ENCODE measurements at regions not wholly inside any gene's neighbourhood (a gene's known extent, or its start where the extent isn't known, plus 50 kb on each side); places are given as distances from the start of the nearest gene placed in this dataset.

- peaks cover 4% of the 10 kb centered on the region for H3K27me3 Mint-ChIP-seq (ENCODE audit: insufficient read depth, low read depth, poor library complexity)
- peaks cover 16% of the 10 kb centered on the region for H3K36me3 Mint-ChIP-seq (ENCODE audit: low read depth)
- ATAC-seq (no peak), DNase-seq (ENCODE audit: low spot score) (no peak)
- H3K27ac Mint-ChIP-seq = no peak overlapping the region
- no peaks in the 10 kb centered on the region for H3K4me1 ChIP-seq (ENCODE audit: insufficient read depth)
- H3K4me2 ChIP-seq = no peak overlapping the region
- H3K9me2 ChIP-seq (ENCODE audit: insufficient read depth) = peaks cover 12% of the 10 kb centered on the region; the same call in 1 of the 2 replicates
- H3K79me2 ChIP-seq (replicated peaks; ENCODE audit: insufficient read depth) = no peaks in the 10 kb centered on the region
- no peak overlapping the region for H3K4me3 ChIP-seq
- H3K9me3 Mint-ChIP-seq = peaks cover 18% of the 10 kb centered on the region
- H3K36me3 ChIP-seq (ENCODE audit: insufficient read depth) = peaks cover 10% of the 10 kb centered on the region; the same call in 1 of the 2 replicates
- H2AFZ ChIP-seq = no peak overlapping the region
- H3K27ac ChIP-seq (ENCODE audit: low read depth) = no peak overlapping the region
- H3K27me3 ChIP-seq (ENCODE audit: insufficient read depth) = no peaks in the 10 kb centered on the region
- H3K4me3 Mint-ChIP-seq = no peak overlapping the region
- no peak for TF ChIP-seq STAT1 (IDR thresholded peaks at IDR 0.05; ENCODE audit: unreplicated experiment)
- TF ChIP-seq, protein P1, sequence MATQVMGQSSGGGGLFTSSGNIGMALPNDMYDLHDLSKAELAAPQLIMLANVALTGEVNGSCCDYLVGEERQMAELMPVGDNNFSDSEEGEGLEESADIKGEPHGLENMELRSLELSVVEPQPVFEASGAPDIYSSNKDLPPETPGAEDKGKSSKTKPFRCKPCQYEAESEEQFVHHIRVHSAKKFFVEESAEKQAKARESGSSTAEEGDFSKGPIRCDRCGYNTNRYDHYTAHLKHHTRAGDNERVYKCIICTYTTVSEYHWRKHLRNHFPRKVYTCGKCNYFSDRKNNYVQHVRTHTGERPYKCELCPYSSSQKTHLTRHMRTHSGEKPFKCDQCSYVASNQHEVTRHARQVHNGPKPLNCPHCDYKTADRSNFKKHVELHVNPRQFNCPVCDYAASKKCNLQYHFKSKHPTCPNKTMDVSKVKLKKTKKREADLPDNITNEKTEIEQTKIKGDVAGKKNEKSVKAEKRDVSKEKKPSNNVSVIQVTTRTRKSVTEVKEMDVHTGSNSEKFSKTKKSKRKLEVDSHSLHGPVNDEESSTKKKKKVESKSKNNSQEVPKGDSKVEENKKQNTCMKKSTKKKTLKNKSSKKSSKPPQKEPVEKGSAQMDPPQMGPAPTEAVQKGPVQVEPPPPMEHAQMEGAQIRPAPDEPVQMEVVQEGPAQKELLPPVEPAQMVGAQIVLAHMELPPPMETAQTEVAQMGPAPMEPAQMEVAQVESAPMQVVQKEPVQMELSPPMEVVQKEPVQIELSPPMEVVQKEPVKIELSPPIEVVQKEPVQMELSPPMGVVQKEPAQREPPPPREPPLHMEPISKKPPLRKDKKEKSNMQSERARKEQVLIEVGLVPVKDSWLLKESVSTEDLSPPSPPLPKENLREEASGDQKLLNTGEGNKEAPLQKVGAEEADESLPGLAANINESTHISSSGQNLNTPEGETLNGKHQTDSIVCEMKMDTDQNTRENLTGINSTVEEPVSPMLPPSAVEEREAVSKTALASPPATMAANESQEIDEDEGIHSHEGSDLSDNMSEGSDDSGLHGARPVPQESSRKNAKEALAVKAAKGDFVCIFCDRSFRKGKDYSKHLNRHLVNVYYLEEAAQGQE (IDR thresholded peaks at IDR 0.05; ENCODE audit: unreplicated experiment) = no peak
- TF ChIP-seq JUNB (IDR thresholded peaks at IDR 0.05; ENCODE audit: unreplicated experiment) = no peak
- no peaks in the 10 kb centered on the region for H3F3A ChIP-seq (replicated peaks; ENCODE audit: low read depth)
- no peaks in the 10 kb centered on the region for H4K20me1 ChIP-seq (replicated peaks; ENCODE audit: insufficient read depth)
- no peaks in the 10 kb centered on the region for H3K4me1 Mint-ChIP-seq
Observed at GRCh38 chr6:156336733-156337132, 440.4 kb upstream of the ARID1B start.

- Histone ChIP-seq H3K27me3 (ENCODE audit: insufficient read depth) (no peaks in the 10 kb centered on the region), H3K27ac (ENCODE audit: low read depth) (no peak overlapping the region), H3K36me3 (ENCODE audit: insufficient read depth) (peaks cover 13% of the 10 kb centered on the region), H4K20me1 (replicated peaks; ENCODE audit: insufficient read depth) (no peaks in the 10 kb centered on the region), H3K9me2 (ENCODE audit: insufficient read depth) (peaks cover 12% of the 10 kb centered on the region; the same call in 1 of the 2 replicates), H3K4me3 (no peak overlapping the region), H3K4me1 (ENCODE audit: insufficient read depth) (no peaks in the 10 kb centered on the region), H3K79me2 (replicated peaks; ENCODE audit: insufficient read depth) (no peaks in the 10 kb centered on the region), H2AFZ (no peak overlapping the region), H3F3A (replicated peaks; ENCODE audit: low read depth) (no peaks in the 10 kb centered on the region), H3K4me2 (no peak overlapping the region)
- Mint-ChIP-seq H3K4me1 (no peaks in the 10 kb centered on the region), H3K9me3 (peaks cover 24% of the 10 kb centered on the region), H3K27me3 (ENCODE audit: insufficient read depth, low read depth, poor library complexity) (peaks cover 4% of the 10 kb centered on the region), H3K36me3 (ENCODE audit: low read depth) (peaks cover 22% of the 10 kb centered on the region), H3K4me3 (no peak overlapping the region), H3K27ac (no peak overlapping the region)
- ATAC-seq (no peak; the same call in 2 of the 3 replicates), DNase-seq (ENCODE audit: low spot score) (no peak)
- TF ChIP-seq ZNF462 (CRISPR knock-in tag; IDR thresholded peaks at IDR 0.05) (no peak), EZH2phosphoT487 (IDR thresholded peaks at IDR 0.05; ENCODE audit: unreplicated experiment) (no peak), CREB1 (CRISPR knock-in tag; IDR thresholded peaks at IDR 0.05; ENCODE audit: low read depth) (no peak), STAT1 (IDR thresholded peaks at IDR 0.05; ENCODE audit: unreplicated experiment) (no peak), ZNF114 (CRISPR knock-in tag; IDR thresholded peaks at IDR 0.05) (no peak), JUNB (IDR thresholded peaks at IDR 0.05; ENCODE audit: unreplicated experiment) (no peak), NANOG (IDR thresholded peaks at IDR 0.05; ENCODE audit: borderline replicate concordance) (no peak)
- TF ChIP-seq, protein P2, sequence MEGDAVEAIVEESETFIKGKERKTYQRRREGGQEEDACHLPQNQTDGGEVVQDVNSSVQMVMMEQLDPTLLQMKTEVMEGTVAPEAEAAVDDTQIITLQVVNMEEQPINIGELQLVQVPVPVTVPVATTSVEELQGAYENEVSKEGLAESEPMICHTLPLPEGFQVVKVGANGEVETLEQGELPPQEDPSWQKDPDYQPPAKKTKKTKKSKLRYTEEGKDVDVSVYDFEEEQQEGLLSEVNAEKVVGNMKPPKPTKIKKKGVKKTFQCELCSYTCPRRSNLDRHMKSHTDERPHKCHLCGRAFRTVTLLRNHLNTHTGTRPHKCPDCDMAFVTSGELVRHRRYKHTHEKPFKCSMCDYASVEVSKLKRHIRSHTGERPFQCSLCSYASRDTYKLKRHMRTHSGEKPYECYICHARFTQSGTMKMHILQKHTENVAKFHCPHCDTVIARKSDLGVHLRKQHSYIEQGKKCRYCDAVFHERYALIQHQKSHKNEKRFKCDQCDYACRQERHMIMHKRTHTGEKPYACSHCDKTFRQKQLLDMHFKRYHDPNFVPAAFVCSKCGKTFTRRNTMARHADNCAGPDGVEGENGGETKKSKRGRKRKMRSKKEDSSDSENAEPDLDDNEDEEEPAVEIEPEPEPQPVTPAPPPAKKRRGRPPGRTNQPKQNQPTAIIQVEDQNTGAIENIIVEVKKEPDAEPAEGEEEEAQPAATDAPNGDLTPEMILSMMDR (conservative IDR thresholded peaks at IDR 0.05; ENCODE audit: low read depth in 2 of 2) = no peak
Observed at GRCh38 chr6:156336089-156336488, 441.1 kb upstream of the ARID1B start.

All from GM23338 (cell line).